Liver (tissue), 2 donors: ENCODE measurements at regions not wholly inside any gene's neighbourhood (a gene's known extent, or its start where the extent isn't known, plus 50 kb on each side); places are given as distances from the start of the nearest gene placed in this dataset.

Experiments used
- YY1 ChIP-seq: IDR thresholded peaks from 2 replicates; pipeline ENCODE4 v1.6.1; 2016; ENCODE audit warnings: antibody characterized with exemption, mild to moderate bottlenecking
- TF ChIP-seq, protein P1 (sequence below): fragments of 150-350 bp; IDR thresholded peaks from 2 replicates; pipeline ENCODE4 v1.5.1; 2017; ENCODE audit warnings: improper control_type of control experiment, low read depth, low read length; ENCODE audit not compliant: missing input control
- donor health status: healthy.

- TF ChIP-seq, protein P1, sequence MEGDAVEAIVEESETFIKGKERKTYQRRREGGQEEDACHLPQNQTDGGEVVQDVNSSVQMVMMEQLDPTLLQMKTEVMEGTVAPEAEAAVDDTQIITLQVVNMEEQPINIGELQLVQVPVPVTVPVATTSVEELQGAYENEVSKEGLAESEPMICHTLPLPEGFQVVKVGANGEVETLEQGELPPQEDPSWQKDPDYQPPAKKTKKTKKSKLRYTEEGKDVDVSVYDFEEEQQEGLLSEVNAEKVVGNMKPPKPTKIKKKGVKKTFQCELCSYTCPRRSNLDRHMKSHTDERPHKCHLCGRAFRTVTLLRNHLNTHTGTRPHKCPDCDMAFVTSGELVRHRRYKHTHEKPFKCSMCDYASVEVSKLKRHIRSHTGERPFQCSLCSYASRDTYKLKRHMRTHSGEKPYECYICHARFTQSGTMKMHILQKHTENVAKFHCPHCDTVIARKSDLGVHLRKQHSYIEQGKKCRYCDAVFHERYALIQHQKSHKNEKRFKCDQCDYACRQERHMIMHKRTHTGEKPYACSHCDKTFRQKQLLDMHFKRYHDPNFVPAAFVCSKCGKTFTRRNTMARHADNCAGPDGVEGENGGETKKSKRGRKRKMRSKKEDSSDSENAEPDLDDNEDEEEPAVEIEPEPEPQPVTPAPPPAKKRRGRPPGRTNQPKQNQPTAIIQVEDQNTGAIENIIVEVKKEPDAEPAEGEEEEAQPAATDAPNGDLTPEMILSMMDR, result no peak
- TF ChIP-seq YY1, result no peak
These were observed 424.0 kb downstream of the LTN1 start for GRCh38 chr21:28568692-28569091.
